AG09319 (cell line): ENCODE measurements at regions not wholly inside any gene's neighbourhood (a gene's known extent, or its start where the extent isn't known, plus 50 kb on each side); places are given as distances from the start of the nearest gene placed in this dataset.

Experiments used
- DNase-seq: peaks from one replicate; pipeline ENCODE4 v3.0.0-alpha.2; 2010; ENCODE audit warnings: low read depth; ENCODE audit errors: extremely low read depth
- CTCF ChIP-seq: IDR thresholded peaks from 2 replicates; pipeline ENCODE4 v1.5.1; 2011; ENCODE audit warnings: low read depth, mild to moderate bottlenecking, inconsistent platforms, low read length, moderate library complexity

GRCh38 chr6:33967966-33968724, 164.3 kb upstream of the MLN start:
- no peak for DNase-seq
- TF ChIP-seq CTCF, result no peak; the same call in 1 of the 2 replicates

- TF ChIP-seq CTCF, result no peak
- no peak for DNase-seq
Measured at GRCh38 chr6:33967265-33967767, 163.5 kb upstream of the MLN start.

- DNase-seq, result no peak
- TF ChIP-seq CTCF, result no peak
Measured at GRCh38 chr6:33966536-33966935, 162.7 kb upstream of the MLN start.

- TF ChIP-seq CTCF, result no peak
- no peak for DNase-seq
Measured at GRCh38 chr6:33965766-33966165, 162.0 kb upstream of the MLN start.

- no peak for DNase-seq
- TF ChIP-seq CTCF, result no peak
Measured at GRCh38 chr6:33964387-33964786, 160.6 kb upstream of the MLN start.

GRCh38 chr6:33963136-33963750, 159.4 kb upstream of the MLN start:
- DNase-seq, result no peak
- no peak for TF ChIP-seq CTCF
